SH-SY5Y (cell line): ENCODE measurements at regions not wholly inside any gene's neighbourhood (a gene's known extent, or its start where the extent isn't known, plus 50 kb on each side); places are given as distances from the start of the nearest gene placed in this dataset.

Source experiments
- GATA2 ChIP-seq: IDR thresholded peaks from 2 replicates; pipeline ENCODE4 v1.6.1; 2011; ENCODE audit warnings: mild to moderate bottlenecking, low read depth, low read length
- GATA3 ChIP-seq: IDR thresholded peaks from 2 replicates; pipeline ENCODE4 v1.6.1; 2011; ENCODE audit warnings: low read depth, mild to moderate bottlenecking, low read length, moderate library complexity

DNA sequence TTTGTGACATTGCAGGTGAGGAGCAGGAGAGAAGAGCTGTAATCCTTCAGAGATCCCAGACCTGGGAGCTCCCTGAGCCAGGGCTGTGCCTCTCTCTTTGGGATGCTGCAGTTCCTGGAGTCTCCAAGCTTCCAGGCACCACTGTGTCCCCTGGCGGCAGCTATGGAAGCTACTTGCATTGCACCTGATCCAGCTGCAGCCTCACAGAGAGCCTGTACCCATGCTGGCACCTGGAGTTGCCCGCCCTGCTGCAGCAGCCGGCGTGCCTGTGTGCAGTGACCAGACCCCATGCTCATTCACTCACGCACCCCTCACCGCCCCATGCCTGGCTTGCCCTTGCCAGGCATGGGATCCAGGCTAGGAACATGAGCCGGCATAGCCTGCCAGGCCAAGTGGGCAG is 51.8 kb upstream of the MED9 start:
- TF ChIP-seq GATA2 (no peak), GATA3 (no peak)
